ENCODE measurements at regions not wholly inside any gene's neighbourhood (a gene's known extent, or its start where the extent isn't known, plus 50 kb on each side); places are given as distances from the start of the nearest gene placed in this dataset.

DNA sequence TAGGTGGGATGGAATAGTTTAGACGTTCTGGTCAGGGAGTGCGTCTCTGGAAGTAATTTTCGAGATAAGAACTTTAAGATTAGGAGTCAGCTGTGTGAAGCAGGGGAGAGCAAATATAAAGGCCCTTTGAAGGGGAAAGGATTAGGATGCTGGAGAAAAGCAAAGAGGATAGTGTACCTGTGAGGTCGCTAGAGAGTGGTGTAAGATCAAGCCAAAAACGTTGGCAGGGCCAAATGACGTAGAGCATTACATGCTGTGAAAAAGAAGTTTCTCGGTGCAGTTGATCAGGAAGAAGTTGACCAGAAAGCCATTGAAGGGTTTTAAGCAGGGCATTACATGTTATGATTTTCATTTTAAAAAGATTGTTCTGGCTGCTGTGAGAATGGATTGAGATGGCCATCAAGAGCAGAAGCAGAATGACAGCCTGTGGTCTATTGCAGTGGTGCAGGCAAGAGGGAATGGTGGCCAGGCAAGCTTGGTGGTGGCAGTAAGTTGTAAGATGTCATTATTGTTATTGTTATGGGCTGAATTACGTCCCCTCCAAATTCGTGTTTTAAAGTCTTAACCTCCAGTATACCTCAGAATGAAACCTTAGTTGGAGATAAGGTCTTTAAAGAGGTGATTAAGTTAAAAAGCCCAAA, 113.6 kb upstream of the KIF26B start:
- TF ChIP-seq, protein P1, sequence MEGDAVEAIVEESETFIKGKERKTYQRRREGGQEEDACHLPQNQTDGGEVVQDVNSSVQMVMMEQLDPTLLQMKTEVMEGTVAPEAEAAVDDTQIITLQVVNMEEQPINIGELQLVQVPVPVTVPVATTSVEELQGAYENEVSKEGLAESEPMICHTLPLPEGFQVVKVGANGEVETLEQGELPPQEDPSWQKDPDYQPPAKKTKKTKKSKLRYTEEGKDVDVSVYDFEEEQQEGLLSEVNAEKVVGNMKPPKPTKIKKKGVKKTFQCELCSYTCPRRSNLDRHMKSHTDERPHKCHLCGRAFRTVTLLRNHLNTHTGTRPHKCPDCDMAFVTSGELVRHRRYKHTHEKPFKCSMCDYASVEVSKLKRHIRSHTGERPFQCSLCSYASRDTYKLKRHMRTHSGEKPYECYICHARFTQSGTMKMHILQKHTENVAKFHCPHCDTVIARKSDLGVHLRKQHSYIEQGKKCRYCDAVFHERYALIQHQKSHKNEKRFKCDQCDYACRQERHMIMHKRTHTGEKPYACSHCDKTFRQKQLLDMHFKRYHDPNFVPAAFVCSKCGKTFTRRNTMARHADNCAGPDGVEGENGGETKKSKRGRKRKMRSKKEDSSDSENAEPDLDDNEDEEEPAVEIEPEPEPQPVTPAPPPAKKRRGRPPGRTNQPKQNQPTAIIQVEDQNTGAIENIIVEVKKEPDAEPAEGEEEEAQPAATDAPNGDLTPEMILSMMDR (IDR thresholded peaks at IDR 0.05; ENCODE audit: extremely low read depth, low read depth, low read length), result no peak
- H2AFZ ChIP-seq (ENCODE audit: low read length), result no peak overlapping the region
- H3K9me3 ChIP-seq (ENCODE audit: low read depth, low read length), result no peaks in the 10 kb centered on the region
- peaks cover 5% of the 10 kb centered on the region for H3K4me1 ChIP-seq (ENCODE audit: insufficient read depth, low read length)
- H3K4me3 ChIP-seq (ENCODE audit: insufficient read depth, low read length), result no peak overlapping the region
- no peaks in the 10 kb centered on the region for H3K79me2 ChIP-seq (ENCODE audit: insufficient read depth, low read length)
- H4K20me1 ChIP-seq (ENCODE audit: insufficient read depth, low read length), result no peaks in the 10 kb centered on the region
- H3K36me3 ChIP-seq (ENCODE audit: insufficient read depth, low read length), result no peaks in the 10 kb centered on the region
- H3K4me2 ChIP-seq (ENCODE audit: insufficient read depth, low read length), result no peak overlapping the region
- no peak overlapping the region for H3K27ac ChIP-seq (ENCODE audit: low read depth, low read length)
- DNase-seq (ENCODE audit: insufficient read length, low spot score, missing footprints), result no peak
- H3K27me3 ChIP-seq (ENCODE audit: insufficient read depth, low read length), result no peaks in the 10 kb centered on the region

DNA sequence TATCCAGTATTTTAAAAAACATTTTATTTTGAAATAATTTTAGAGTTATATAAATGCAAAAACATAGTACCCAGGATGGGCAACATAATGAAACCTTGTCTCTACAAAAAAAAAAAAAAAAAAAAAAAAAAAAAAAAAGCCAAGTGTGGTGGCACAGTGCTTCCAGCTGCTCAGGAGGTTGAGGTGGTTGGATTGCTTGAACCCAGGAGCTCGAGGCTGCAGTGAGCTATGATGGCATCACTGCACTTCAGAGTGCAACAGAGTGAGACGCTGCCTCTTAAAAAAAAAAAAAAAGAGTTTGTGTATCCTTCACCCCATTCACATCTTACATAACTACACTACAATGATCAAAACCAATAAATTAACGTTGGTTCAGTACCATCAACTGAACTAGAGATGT, 115.6 kb upstream of the KIF26B start:
- H4K20me1 ChIP-seq (ENCODE audit: insufficient read depth, low read length), result no peaks in the 10 kb centered on the region
- H2AFZ ChIP-seq (ENCODE audit: low read length), result peak overlapping the region; percentile 69
- TF ChIP-seq, protein P1 (IDR thresholded peaks at IDR 0.05; ENCODE audit: extremely low read depth, low read depth, low read length), result no peak
- no peaks in the 10 kb centered on the region for H3K27me3 ChIP-seq (ENCODE audit: insufficient read depth, low read length)
- no peak for DNase-seq (ENCODE audit: insufficient read length, low spot score, missing footprints)
- H3K27ac ChIP-seq (ENCODE audit: low read depth, low read length), result no peak overlapping the region
- no peaks in the 10 kb centered on the region for H3K79me2 ChIP-seq (ENCODE audit: insufficient read depth, low read length)
- H3K9me3 ChIP-seq (ENCODE audit: low read depth, low read length), result no peaks in the 10 kb centered on the region
- no peak overlapping the region for H3K4me3 ChIP-seq (ENCODE audit: insufficient read depth, low read length)
- H3K4me1 ChIP-seq (ENCODE audit: insufficient read depth, low read length), result peaks cover 5% of the 10 kb centered on the region
- no peaks in the 10 kb centered on the region for H3K36me3 ChIP-seq (ENCODE audit: insufficient read depth, low read length)
- peak overlapping the region; percentile 21 for H3K4me2 ChIP-seq (ENCODE audit: insufficient read depth, low read length)

DNA sequence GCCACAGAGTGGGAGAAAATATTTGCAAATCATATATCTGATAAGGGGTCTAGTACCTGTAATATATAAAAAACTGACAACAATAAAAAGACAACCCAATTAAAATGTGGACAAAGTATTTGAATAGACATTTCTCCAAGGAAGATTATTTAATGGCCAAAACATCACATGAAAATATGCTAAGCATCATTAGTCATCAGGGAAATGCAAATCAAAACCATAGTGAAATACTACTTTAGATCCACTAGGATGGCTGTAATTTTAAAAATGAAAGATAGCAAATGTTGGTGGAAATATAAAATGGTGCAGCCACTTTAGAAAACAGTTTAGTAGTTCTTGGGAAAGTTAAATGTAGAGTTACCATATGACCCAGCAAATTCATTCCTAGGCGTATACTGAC, 118.7 kb upstream of the KIF26B start:
- no peak overlapping the region for H3K4me2 ChIP-seq (ENCODE audit: insufficient read depth, low read length)
- TF ChIP-seq, protein P1 (IDR thresholded peaks at IDR 0.05; ENCODE audit: extremely low read depth, low read depth, low read length), result no peak
- H4K20me1 ChIP-seq (ENCODE audit: insufficient read depth, low read length), result no peaks in the 10 kb centered on the region
- H3K27ac ChIP-seq (ENCODE audit: low read depth, low read length), result no peak overlapping the region
- H3K36me3 ChIP-seq (ENCODE audit: insufficient read depth, low read length), result no peaks in the 10 kb centered on the region
- no peak for DNase-seq (ENCODE audit: insufficient read length, low spot score, missing footprints)
- no peak overlapping the region for H3K4me3 ChIP-seq (ENCODE audit: insufficient read depth, low read length)
- no peaks in the 10 kb centered on the region for H3K79me2 ChIP-seq (ENCODE audit: insufficient read depth, low read length)
- no peaks in the 10 kb centered on the region for H3K9me3 ChIP-seq (ENCODE audit: low read depth, low read length)
- no peak overlapping the region for H2AFZ ChIP-seq (ENCODE audit: low read length)
- peaks cover 5% of the 10 kb centered on the region for H3K4me1 ChIP-seq (ENCODE audit: insufficient read depth, low read length)
- no peaks in the 10 kb centered on the region for H3K27me3 ChIP-seq (ENCODE audit: insufficient read depth, low read length)

DNA sequence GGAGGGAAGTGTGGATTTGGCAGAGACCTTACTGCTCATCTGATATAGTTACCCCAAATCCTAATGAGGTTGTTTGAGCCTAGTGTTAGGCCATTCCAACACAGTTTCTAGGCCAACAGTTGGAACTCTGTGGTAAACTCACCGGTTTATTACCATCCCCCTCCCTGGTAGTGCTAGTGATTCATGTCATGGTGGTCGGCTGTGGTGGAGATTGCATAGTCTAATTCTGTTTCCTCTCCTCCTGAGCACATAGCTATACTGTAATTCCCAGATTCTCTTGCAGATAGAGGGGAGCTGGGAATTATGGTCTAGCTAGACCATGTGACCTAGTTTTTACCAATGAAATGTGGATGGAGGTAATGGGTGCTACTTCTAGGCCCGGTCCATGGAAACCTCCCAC, 123.7 kb upstream of the KIF26B start:
- Histone ChIP-seq H3K4me1 (ENCODE audit: insufficient read depth, low read length) (no peaks in the 10 kb centered on the region), H4K20me1 (ENCODE audit: insufficient read depth, low read length) (no peaks in the 10 kb centered on the region), H2AFZ (ENCODE audit: low read length) (no peak overlapping the region), H3K9me3 (ENCODE audit: low read depth, low read length) (no peaks in the 10 kb centered on the region), H3K4me3 (ENCODE audit: insufficient read depth, low read length) (no peak overlapping the region), H3K27me3 (ENCODE audit: insufficient read depth, low read length) (no peaks in the 10 kb centered on the region), H3K27ac (ENCODE audit: low read depth, low read length) (no peak overlapping the region), H3K4me2 (ENCODE audit: insufficient read depth, low read length) (no peak overlapping the region), H3K79me2 (ENCODE audit: insufficient read depth, low read length) (no peaks in the 10 kb centered on the region), H3K36me3 (ENCODE audit: insufficient read depth, low read length) (no peaks in the 10 kb centered on the region)
- TF ChIP-seq, protein P1 (IDR thresholded peaks at IDR 0.05; ENCODE audit: extremely low read depth, low read depth, low read length), result no peak
- DNase-seq (ENCODE audit: insufficient read length, low spot score, missing footprints), result no peak

Measured in osteoblast (primary cell).